Keratinocyte (primary cell): ENCODE measurements at regions not wholly inside any gene's neighbourhood (a gene's known extent, or its start where the extent isn't known, plus 50 kb on each side); places are given as distances from the start of the nearest gene placed in this dataset.

Experiments
- DNase-seq: peaks from one replicate; pipeline ENCODE4 v3.0.0-alpha.2; 2011; ENCODE audit warnings: low read depth, missing footprints, low spot score
- FAIRE-seq: peaks from 2 replicates; lab custom pipeline; 2011; peaks lifted over from hg19 to GRCh38; lab: Jason Lieb, UNC
- H2AFZ ChIP-seq: 2 replicates; pipeline ENCODE4 v1.6.0; 2012; ENCODE audit warnings: low read length, control low read depth, inconsistent platforms; ENCODE audit not compliant: control insufficient read depth
- H3K27ac ChIP-seq: 2 replicates; pipeline ENCODE4 v1.5.1; 2011; ENCODE audit warnings: low read length; ENCODE audit not compliant: control insufficient read depth, insufficient read depth
- H3K27me3 ChIP-seq: 3 replicates; pipeline ENCODE4 v1.6.0; 2011; ENCODE audit warnings: low read length; ENCODE audit not compliant: control insufficient read depth, insufficient read depth; ENCODE audit errors: extremely low read depth
- H3K36me3 ChIP-seq, 2 experiments: 2 replicates in 1 of 2; 3 replicates in 1 of 2; pipeline ENCODE4 v1.5.1; 2011; ENCODE audit warnings: low read length in 2 of 2, mild to moderate bottlenecking in 1 of 2; ENCODE audit not compliant: control insufficient read depth in 2 of 2, insufficient read depth in 2 of 2; ENCODE audit errors: extremely low read depth in 1 of 2
- H3K4me1 ChIP-seq: 3 replicates; pipeline ENCODE4 v1.5.1; 2011; ENCODE audit warnings: low read length; ENCODE audit not compliant: control insufficient read depth, insufficient read depth; ENCODE audit errors: extremely low read depth
- H3K4me2 ChIP-seq: 3 replicates; pipeline ENCODE4 v1.6.0; 2011; ENCODE audit warnings: low read depth, low read length; ENCODE audit not compliant: control insufficient read depth, insufficient read depth; ENCODE audit errors: extremely low read depth
- H3K4me3 ChIP-seq, 3 experiments: fragments of 200-600 bp in 1 of 3; sonication (generic) in 1 of 3; 2 replicates in 2 of 3; 3 replicates in 1 of 3; pipeline ENCODE4 v1.5.1; 2011 to 2016; ENCODE audit warnings: low read length in 3 of 3, mild to moderate bottlenecking in 3 of 3, control low read depth in 2 of 3, inconsistent platforms in 1 of 3, low read depth in 1 of 3, mixed read lengths in 1 of 3, mixed run types in 1 of 3, moderate library complexity in 1 of 3; ENCODE audit not compliant: control insufficient read depth in 2 of 3, insufficient read depth in 2 of 3; ENCODE audit errors: extremely low read depth in 1 of 3
- H3K79me2 ChIP-seq: 2 replicates; pipeline ENCODE4 v1.6.0; 2012; ENCODE audit warnings: low read length; ENCODE audit not compliant: control insufficient read depth, insufficient read depth
- H3K9ac ChIP-seq: 3 replicates; pipeline ENCODE4 v1.6.0; 2011; ENCODE audit warnings: low read length; ENCODE audit not compliant: control insufficient read depth, insufficient read depth; ENCODE audit errors: extremely low read depth
- H3K9me1 ChIP-seq: 3 replicates; pipeline ENCODE4 v1.6.0; 2011; ENCODE audit warnings: low read length; ENCODE audit not compliant: control insufficient read depth, insufficient read depth; ENCODE audit errors: extremely low read depth
- H3K9me3 ChIP-seq: 2 replicates; pipeline ENCODE4 v1.5.1; 2012; ENCODE audit warnings: low read depth, low read length; ENCODE audit not compliant: control insufficient read depth
- H4K20me1 ChIP-seq: 3 replicates; pipeline ENCODE4 v1.6.0; 2011; ENCODE audit warnings: low read length; ENCODE audit not compliant: control insufficient read depth, insufficient read depth; ENCODE audit errors: extremely low read depth
- CTCF ChIP-seq, 3 experiments: IDR thresholded peaks in 1 of 3; conservative IDR thresholded peaks in 1 of 3; optimal IDR thresholded peaks in 1 of 3; 2 replicates in 2 of 3; 3 replicates in 1 of 3; pipeline versions ENCODE3 to v1.5.1; 2011; ENCODE audit warnings: low read length in 3 of 3, mild to moderate bottlenecking in 3 of 3, moderate library complexity in 2 of 3, control low read depth in 1 of 3, inconsistent platforms in 1 of 3; ENCODE audit not compliant: insufficient read depth in 2 of 3; ENCODE audit errors: extremely low read depth in 1 of 3
- EZH2 ChIP-seq: IDR thresholded peaks from one replicate; pipeline ENCODE4 v1.6.1; 2012; ENCODE audit warnings: inconsistent platforms, mild to moderate bottlenecking, low read length, moderate library complexity
- dilution Hi-C: fragments of 300-500 bp; cut with MboI; formaldehyde crosslinking; loops from one replicate; pipeline ENCODE4 v1.7.0; 2020; ENCODE audit warnings: low sequenced_read_pairs; ENCODE audit not compliant: extremely low pct_ligation_motif_present

GRCh38 chr4:33316578-33316977 is 2596.4 kb downstream of the PCDH7 start:
- Histone ChIP-seq H3K9me3 (peaks cover 7% of the 10 kb centered on the region), H3K36me3 (no peaks in the 10 kb centered on the region), H3K27ac (no peak overlapping the region), H4K20me1 (no peaks in the 10 kb centered on the region), H2AFZ (no peak overlapping the region), H3K79me2 (no peaks in the 10 kb centered on the region), H3K9ac (no peak overlapping the region), H3K27me3 (no peaks in the 10 kb centered on the region), H3K4me3 (no peak overlapping the region), H3K4me2 (no peak overlapping the region), H3K9me1 (no peaks in the 10 kb centered on the region), H3K4me1 (no peaks in the 10 kb centered on the region)
- no peak for DNase-seq
- FAIRE-seq: no peak
- dilution Hi-C loops: no loop called here
- TF ChIP-seq CTCF (optimal IDR thresholded peaks at IDR 0.05 in 1 of 3, IDR thresholded peaks at IDR 0.05 in 1 of 3, conservative IDR thresholded peaks at IDR 0.05 in 1 of 3; ENCODE audit: extremely low read depth in 1 of 3, insufficient read depth in 2 of 3, low read length in 3 of 3) (no peak), EZH2 (no peak)

- no peaks in the 10 kb centered on the region for H3K4me1 ChIP-seq
- H3K9ac ChIP-seq: no peak overlapping the region
- H2AFZ ChIP-seq: no peak overlapping the region
- no peak overlapping the region for H3K4me3 ChIP-seq
- no peak for FAIRE-seq
- H4K20me1 ChIP-seq: no peaks in the 10 kb centered on the region
- no peak overlapping the region for H3K4me2 ChIP-seq
- no peaks in the 10 kb centered on the region for H3K9me1 ChIP-seq
- TF ChIP-seq CTCF (optimal IDR thresholded peaks at IDR 0.05 in 1 of 3, IDR thresholded peaks at IDR 0.05 in 1 of 3, conservative IDR thresholded peaks at IDR 0.05 in 1 of 3; ENCODE audit: extremely low read depth in 1 of 3, insufficient read depth in 2 of 3, low read length in 3 of 3): no peak
- no peak for TF ChIP-seq EZH2
- no peaks in the 10 kb centered on the region for H3K36me3 ChIP-seq
- H3K27ac ChIP-seq: no peak overlapping the region
- no peaks in the 10 kb centered on the region for H3K79me2 ChIP-seq
- no peaks in the 10 kb centered on the region for H3K9me3 ChIP-seq
- dilution Hi-C loops: no loop called here
- no peaks in the 10 kb centered on the region for H3K27me3 ChIP-seq
- no peak for DNase-seq
These were observed 2603.2 kb downstream of the PCDH7 start for GRCh38 chr4:33323393-33323792.
